SK-N-SH (cell line): ENCODE measurements at regions not wholly inside any gene's neighbourhood (a gene's known extent, or its start where the extent isn't known, plus 50 kb on each side); places are given as distances from the start of the nearest gene placed in this dataset.

ENCODE experiments used
- CTCF ChIA-PET: fragments of 300-600, 350-600 bp; formaldehyde crosslinking; extraction: SDS; loops from one replicate; lab custom pipeline; 2021; lab: Yijun Ruan, JAX
- POLR2A ChIA-PET: fragments of 350-600 bp; sonication (Branson Sonifier 250); formaldehyde crosslinking; extraction: SDS; loops from one replicate; lab custom pipeline; 2020; ENCODE audit warnings: antibody characterized with exemption, inconsistent platforms; lab: Yijun Ruan, JAX
- DNase-seq: peaks from one replicate; pipeline ENCODE4 v3.0.0; 2012
- H2AFZ ChIP-seq: fragments of 200-600 bp; sonication (generic); 2 replicates; pipeline ENCODE4 v1.8.1; 2016; ENCODE audit warnings: antibody characterized with exemption, mild to moderate bottlenecking, low read depth
- H3F3A ChIP-seq: fragments of 200-600 bp; sonication (generic); replicated peaks from 2 replicates; pipeline ENCODE3; 2016; ENCODE audit warnings: antibody characterized with exemption, mild to moderate bottlenecking; ENCODE audit not compliant: insufficient read depth
- H3K27ac ChIP-seq, 2 experiments: fragments of 200-500 bp in 1 of 2; fragments of 200-600 bp in 1 of 2; sonication (Bioruptor generic) in 1 of 2; sonication (generic), shearing (Covaris generic) in 1 of 2; 2 replicates each; pipeline versions ENCODE4 v1.5.1 to v1.6.1; 2014 to 2016; ENCODE audit warnings: low read depth in 2 of 2, inconsistent platforms in 1 of 2, low read length in 1 of 2, mild to moderate bottlenecking in 1 of 2, mixed read lengths in 1 of 2
- H3K27me3 ChIP-seq: fragments of 200-600 bp; sonication (generic), shearing (Covaris generic); 2 replicates; pipeline ENCODE4 v1.6.1; 2016; ENCODE audit warnings: mixed run types; ENCODE audit not compliant: insufficient read depth
- H3K36me3 ChIP-seq, 2 experiments: fragments of 200-500 bp in 1 of 2; fragments of 200-600 bp in 1 of 2; sonication (Bioruptor generic) in 1 of 2; sonication (generic) in 1 of 2; replicated peaks in 1 of 2; 2 replicates each; pipeline versions ENCODE3 to v1.5.1; 2014 to 2016; ENCODE audit warnings: low read length in 1 of 2, mild to moderate bottlenecking in 1 of 2; ENCODE audit not compliant: insufficient read depth in 2 of 2, control insufficient read depth in 1 of 2
- H3K4me1 ChIP-seq, 2 experiments: fragments of 200-500 bp in 1 of 2; fragments of 200-600 bp in 1 of 2; sonication (Bioruptor generic) in 1 of 2; sonication (generic), shearing (Covaris generic) in 1 of 2; 2 replicates each; pipeline versions ENCODE4 v1.5.1 to v1.6.1; 2014 to 2016; ENCODE audit warnings: low read depth in 1 of 2, low read length in 1 of 2, mixed run types in 1 of 2; ENCODE audit not compliant: insufficient read depth in 2 of 2, control insufficient read depth in 1 of 2
- H3K4me2 ChIP-seq: fragments of 200-600 bp; sonication (generic), shearing (Covaris generic); 2 replicates; pipeline ENCODE4 v1.6.1; 2017; ENCODE audit warnings: mixed run types
- H3K4me3 ChIP-seq, 2 experiments: fragments of 200-500 bp in 1 of 2; fragments of 200-600 bp in 1 of 2; sonication (Bioruptor generic) in 1 of 2; sonication (generic), shearing (Covaris generic) in 1 of 2; 2 replicates each; pipeline versions ENCODE4 v1.5.1 to v1.8.1; 2014 to 2016; ENCODE audit warnings: low read depth in 2 of 2, inconsistent platforms in 1 of 2, low read length in 1 of 2, mild to moderate bottlenecking in 1 of 2, mixed read lengths in 1 of 2, moderate library complexity in 1 of 2
- H3K79me2 ChIP-seq: fragments of 200-600 bp; sonication (generic); 2 replicates; pipeline ENCODE4 v1.8.1; 2017; ENCODE audit warnings: mild to moderate bottlenecking; ENCODE audit not compliant: insufficient read depth
- H3K9ac ChIP-seq: fragments of 200-600 bp; sonication (generic); 2 replicates; pipeline ENCODE4 v1.6.1; 2017; ENCODE audit warnings: mixed run types
- H3K9me2 ChIP-seq: fragments of 200-600 bp; sonication (generic); 2 replicates; pipeline ENCODE4 v1.6.1; 2017; ENCODE audit warnings: mixed run types
- H3K9me3 ChIP-seq: fragments of 200-600 bp; sonication (generic); 2 replicates; pipeline ENCODE4 v1.6.1; 2017; ENCODE audit warnings: mixed run types, mild to moderate bottlenecking, moderate library complexity
- H4K20me1 ChIP-seq: fragments of 200-600 bp; sonication (generic); 2 replicates; pipeline ENCODE4 v1.6.1; 2017; ENCODE audit warnings: mild to moderate bottlenecking, mixed run types; ENCODE audit not compliant: insufficient read depth
- CHD2 ChIP-seq: fragments of 150-350 bp; IDR thresholded peaks from 2 replicates; pipeline ENCODE4 v1.6.1; 2018; ENCODE audit warnings: low read length; ENCODE audit not compliant: partially characterized antibody
- IRF3 ChIP-seq: fragments of 150-350 bp; IDR thresholded peaks from 2 replicates; pipeline ENCODE4 v1.6.1; 2016; ENCODE audit warnings: mild to moderate bottlenecking, low read depth, low read length
- JUND ChIP-seq: IDR thresholded peaks from 2 replicates; pipeline ENCODE4 v1.4.0; 2012
- MEF2A ChIP-seq: IDR thresholded peaks from 2 replicates; pipeline ENCODE4 v1.4.0; 2012; ENCODE audit warnings: low read depth, borderline replicate concordance
- REST ChIP-seq: IDR thresholded peaks from 2 replicates; pipeline ENCODE4 v1.6.1; 2012; ENCODE audit warnings: mild to moderate bottlenecking, low read depth, low read length, moderate library complexity
- RFX5 ChIP-seq: IDR thresholded peaks from 2 replicates; pipeline ENCODE4 v1.6.1; 2012; ENCODE audit warnings: mild to moderate bottlenecking, improper control_type of control experiment, low read length
- RXRA ChIP-seq: IDR thresholded peaks from 2 replicates; pipeline ENCODE4 v1.4.0; 2012; ENCODE audit warnings: low read depth, mild to moderate bottlenecking, borderline replicate concordance
- SIN3A ChIP-seq: IDR thresholded peaks from 2 replicates; pipeline ENCODE4 v1.6.1; 2012; ENCODE audit warnings: low read depth, mild to moderate bottlenecking, low read length, moderate library complexity, borderline replicate concordance
- WGBS: methylation state at CpG from one replicate; pipeline ENCODE4 v1.1.6; 2017; ENCODE audit warnings: low lambda C conversion rate; 5-methylcytosine and 5-hydroxymethylcytosine counted together

- Histone ChIP-seq H3K9ac (no peak overlapping the region), H3K4me2 (no peak overlapping the region), H2AFZ (no peak overlapping the region), H3K27me3 (no peaks in the 10 kb centered on the region), H3K36me3 (no peaks in the 10 kb centered on the region), H3K9me3 (no peaks in the 10 kb centered on the region), H4K20me1 (no peaks in the 10 kb centered on the region), H3K4me3 (no peak overlapping the region), H3K27ac (no peak overlapping the region), H3K9me2 (no peaks in the 10 kb centered on the region), H3F3A (no peaks in the 10 kb centered on the region), H3K4me1 (no peaks in the 10 kb centered on the region), H3K79me2 (no peaks in the 10 kb centered on the region)
- DNase-seq, result no peak
- 47% methylated on average over 2 of the region's 2 CpGs for WGBS
- TF ChIP-seq IRF3 (no peak), SIN3A (no peak), RFX5 (no peak), RXRA (no peak), JUND (no peak), REST (no peak)
- CTCF ChIA-PET, result interaction anchor here (1.0 to 3.5 kb wide), 4 partner anchors 8 to 1448 kb away, joined by 3 to 28 read pairs (median 6); no protein-coding TSS in a partner anchor
- POLR2A ChIA-PET, result no interaction called here
These were observed 285.7 kb downstream of the S1PR1 start for GRCh38 chr1:101522486-101522885.

GRCh38 chr1:101526813-101527212, 290.0 kb downstream of the S1PR1 start:
- no peak for TF ChIP-seq CHD2
- no peak for TF ChIP-seq MEF2A
- TF ChIP-seq, all 33 proteins: peak for 0
- no peaks in the 10 kb centered on the region for H3K9me2 ChIP-seq
- no peaks in the 10 kb centered on the region for H3K27me3 ChIP-seq
- CTCF ChIA-PET, result interaction anchor here (0.8 kb wide), 1 partner anchor 80 kb away, joined by 3 read pairs; no protein-coding TSS in a partner anchor
- no peak overlapping the region for H3K27ac ChIP-seq
- no peak overlapping the region for H3K4me3 ChIP-seq
- no peaks in the 10 kb centered on the region for H3K9me3 ChIP-seq
- no peaks in the 10 kb centered on the region for H4K20me1 ChIP-seq
- H3K9ac ChIP-seq, result no peak overlapping the region
- no peaks in the 10 kb centered on the region for H3K36me3 ChIP-seq
- H3K4me1 ChIP-seq, result no peaks in the 10 kb centered on the region
- no peak overlapping the region for H2AFZ ChIP-seq
- DNase-seq, result no peak
- H3K79me2 ChIP-seq, result no peaks in the 10 kb centered on the region
- no peaks in the 10 kb centered on the region for H3F3A ChIP-seq
- 32% methylated on average over 6 of the region's 6 CpGs for WGBS
- POLR2A ChIA-PET, result no interaction called here
- H3K4me2 ChIP-seq, result no peak overlapping the region
